T-helper 2 cell (primary cell): ENCODE measurements at regions not wholly inside any gene's neighbourhood (a gene's known extent, or its start where the extent isn't known, plus 50 kb on each side); places are given as distances from the start of the nearest gene placed in this dataset.

ENCODE experiments used
- DNase-seq, 5 experiments: peaks; one replicate each; pipeline versions ENCODE4 v3.0.0 to v3.0.0-alpha.2; 2012 to 2022

GRCh38 chr5:174191850-174192655 lies 146.5 kb downstream of the NSG2 start:
- no peak for DNase-seq

GRCh38 chr5:174192901-174193300 lies 147.4 kb downstream of the NSG2 start:
- DNase-seq, result no peak

- no peak for DNase-seq
Observed at GRCh38 chr5:174195517-174195916, 150.0 kb downstream of the NSG2 start.

DNA sequence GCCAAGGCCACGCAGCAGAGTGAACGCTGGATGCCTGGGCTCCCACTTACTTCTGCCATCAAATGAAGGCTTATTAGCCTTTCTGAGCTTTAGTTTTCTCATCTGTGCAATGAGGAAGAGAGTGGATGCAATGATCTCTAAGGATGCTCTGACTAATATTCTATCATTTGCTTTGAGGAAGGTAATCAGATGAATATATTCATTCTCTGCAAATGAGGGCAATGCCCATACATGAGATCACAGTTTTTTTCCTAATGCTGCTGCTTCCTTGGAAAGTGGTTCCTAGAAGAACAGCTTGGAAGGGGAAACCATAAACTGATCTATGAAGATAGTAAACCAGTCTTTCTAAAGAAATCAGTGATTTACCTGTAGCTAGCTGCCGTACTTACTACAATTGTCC lies 152.4 kb downstream of the NSG2 start:
- no peak for DNase-seq

- no peak for DNase-seq
Observed at GRCh38 chr5:174198541-174198940, 153.0 kb downstream of the NSG2 start.

DNA sequence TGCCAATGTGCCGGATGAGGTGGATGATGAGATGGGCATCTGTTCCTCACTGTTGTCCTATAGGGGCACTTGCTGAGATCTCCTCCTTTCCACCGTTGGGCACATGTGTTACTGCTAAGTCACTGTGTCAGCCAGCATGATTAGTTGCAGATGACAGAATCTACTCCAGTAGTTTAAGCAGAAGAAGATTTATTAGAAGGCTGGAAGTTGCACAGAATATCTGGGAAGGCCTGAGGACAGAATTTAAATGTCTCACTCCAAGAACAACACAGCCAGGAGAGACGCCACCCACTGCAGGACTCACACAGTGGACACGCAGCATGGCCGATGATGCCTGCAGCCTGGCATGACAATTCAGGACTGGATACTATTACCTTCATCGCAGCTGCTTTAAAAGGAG lies 157.5 kb downstream of the NSG2 start:
- DNase-seq, result no peak

- no peak for DNase-seq
Observed at GRCh38 chr5:174204535-174205313, 159.2 kb downstream of the NSG2 start.

DNA sequence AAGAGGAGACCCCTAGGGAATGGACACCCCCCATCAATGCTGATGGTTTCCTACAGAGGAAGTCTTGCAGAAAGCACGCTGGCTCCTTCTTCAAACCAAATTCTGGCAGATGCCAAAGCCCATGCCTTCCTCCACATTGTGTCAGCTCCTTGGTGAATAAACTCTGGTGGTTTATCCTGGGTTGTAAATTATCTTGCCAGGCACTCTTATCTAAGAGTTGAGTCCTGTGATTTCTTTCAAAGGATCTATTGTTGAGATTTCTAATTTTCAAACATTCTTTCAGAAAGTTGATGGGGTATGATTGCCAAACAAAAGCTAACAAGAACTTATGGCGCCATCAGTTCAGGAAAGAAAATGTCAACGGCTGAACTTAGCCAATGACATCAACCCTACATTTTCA lies 160.4 kb downstream of the NSG2 start:
- DNase-seq, result no peak

DNA sequence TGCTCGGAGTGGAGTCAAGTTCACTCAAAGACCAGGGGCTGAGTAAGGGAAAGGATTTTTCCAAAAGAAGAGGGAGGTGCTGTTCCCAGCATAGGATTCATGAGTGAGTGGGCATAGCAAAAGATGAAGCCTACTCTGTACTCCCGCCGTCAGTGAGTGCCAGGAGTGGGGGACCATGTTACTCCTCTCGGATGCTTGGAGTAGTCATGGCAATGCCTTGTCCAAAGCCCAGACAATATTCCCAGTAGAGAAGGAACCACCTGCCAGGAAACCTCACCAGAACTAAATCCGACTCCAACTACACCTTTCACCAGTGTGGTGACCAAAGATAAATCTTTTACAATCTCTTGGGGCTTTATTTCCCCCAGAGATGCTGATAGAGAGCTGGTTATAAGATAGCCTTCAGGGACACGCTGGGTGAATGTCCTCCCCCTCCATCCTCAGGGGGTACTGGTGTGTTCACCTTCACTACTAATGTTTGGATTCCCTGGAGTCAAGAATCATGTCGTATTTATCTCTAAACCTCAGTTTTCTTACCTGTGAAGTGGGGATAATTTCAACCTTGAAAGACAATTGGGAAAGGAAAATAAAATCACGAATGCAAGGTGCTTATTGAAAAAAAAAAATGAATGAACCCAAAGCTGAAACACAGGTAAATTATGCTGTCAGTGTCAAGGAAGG lies 165.2 kb downstream of the NSG2 start:
- no peak for DNase-seq

- no peak for DNase-seq
Observed at GRCh38 chr5:174211277-174211626, 165.7 kb downstream of the NSG2 start.

DNA sequence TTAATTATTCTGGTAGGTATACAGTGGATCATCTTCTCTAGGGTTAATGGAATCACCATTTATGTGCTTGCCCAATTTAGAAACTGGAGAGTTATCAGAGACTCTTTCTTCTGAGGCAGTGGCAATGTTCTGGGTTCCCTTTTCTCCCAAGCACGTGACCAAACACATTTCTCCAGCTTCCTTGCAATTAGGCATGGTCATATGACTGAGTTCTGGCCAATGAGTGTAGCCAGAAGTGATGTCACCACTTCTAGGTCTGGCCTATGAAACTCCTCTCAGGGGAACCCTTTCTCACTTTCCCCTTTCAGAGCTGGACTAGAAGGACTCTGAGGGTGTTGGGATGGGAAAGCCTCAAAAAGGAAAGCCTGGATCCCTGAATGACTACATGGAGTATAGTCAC lies 172.0 kb downstream of the NSG2 start:
- no peak for DNase-seq

- no peak for DNase-seq
Observed at GRCh38 chr5:174218162-174218561, 172.7 kb downstream of the NSG2 start.

DNA sequence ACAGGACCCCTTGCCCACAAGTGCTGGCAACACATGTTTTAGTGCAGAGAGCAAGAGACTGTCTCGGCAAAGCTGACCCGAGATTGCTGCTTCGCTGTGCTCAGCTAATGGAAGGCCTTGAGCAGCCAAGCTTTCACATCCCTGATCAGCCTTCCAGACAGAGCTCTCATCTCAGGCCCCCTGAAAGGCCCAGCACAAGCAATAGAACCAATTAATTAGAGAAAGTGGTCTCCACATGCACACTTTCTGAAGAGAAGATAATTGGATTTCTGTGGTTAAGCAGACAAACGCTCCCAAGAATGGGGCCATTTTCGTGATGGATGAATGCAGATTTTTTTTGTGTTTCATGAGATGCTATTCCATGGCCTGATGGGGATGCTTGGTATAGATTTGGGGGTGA lies 174.9 kb downstream of the NSG2 start:
- no peak for DNase-seq

- DNase-seq, result no peak
Observed at GRCh38 chr5:174221436-174221835, 175.9 kb downstream of the NSG2 start.

DNA sequence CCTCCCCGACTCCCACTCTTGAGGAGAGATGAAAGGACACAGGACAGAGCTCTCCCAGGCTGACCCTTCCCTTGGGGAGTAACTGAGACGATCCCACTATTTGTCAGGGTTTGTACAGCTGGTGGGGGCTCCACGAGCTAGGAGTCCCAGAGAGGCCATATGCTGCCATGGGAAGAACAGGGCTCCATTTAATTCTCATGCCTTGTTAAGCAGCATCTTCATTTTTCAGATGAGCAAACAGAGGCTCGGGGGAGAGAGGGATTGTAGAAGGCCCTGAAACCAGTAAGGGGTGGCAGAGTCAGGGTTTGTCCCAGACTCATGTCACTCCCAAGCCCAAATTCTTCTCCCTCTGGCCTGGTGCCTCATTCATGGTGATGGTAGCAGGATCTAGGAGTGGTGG lies 176.4 kb downstream of the NSG2 start:
- DNase-seq, result no peak

DNA sequence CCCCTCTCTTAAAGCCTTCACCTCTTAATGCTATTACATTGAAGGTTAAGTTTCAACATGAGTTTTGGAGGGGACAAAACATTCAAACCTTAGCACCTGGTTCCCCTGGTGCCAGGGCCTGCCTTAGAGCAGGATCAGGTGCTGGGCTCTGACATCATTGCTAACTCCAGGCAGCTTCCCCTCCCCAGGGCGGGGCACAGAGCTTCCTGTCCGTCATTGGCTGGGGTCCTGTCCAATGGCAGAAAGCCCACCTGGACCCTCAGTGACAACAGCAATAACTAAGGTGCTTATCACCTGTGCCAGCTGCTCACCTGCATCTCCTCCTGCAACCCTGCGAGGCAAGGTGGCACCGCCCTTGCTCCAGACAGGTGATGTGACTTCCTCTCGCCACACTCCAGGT lies 177.4 kb downstream of the NSG2 start:
- DNase-seq, result no peak

- DNase-seq, result no peak
Observed at GRCh38 chr5:174223355-174223754, 177.8 kb downstream of the NSG2 start.

DNA sequence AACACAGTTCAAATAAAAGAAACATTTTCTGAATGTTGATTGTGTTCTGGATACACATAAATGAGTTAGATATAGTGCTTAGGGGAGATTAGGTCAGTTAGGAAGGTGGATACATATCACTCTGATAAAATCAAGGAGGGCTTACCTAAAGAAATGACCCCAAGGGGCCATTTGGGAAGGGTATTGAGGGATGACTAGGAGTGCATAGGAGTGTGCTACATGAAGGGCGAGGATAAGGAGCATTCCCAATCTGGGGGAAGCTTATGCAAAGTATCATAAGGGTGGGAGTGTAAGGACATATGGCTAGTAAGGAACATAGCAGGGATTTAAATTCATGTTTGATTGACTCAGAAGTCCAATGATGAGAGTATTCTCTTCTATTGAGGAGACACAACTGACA lies 183.6 kb downstream of the NSG2 start:
- no peak for DNase-seq

DNA sequence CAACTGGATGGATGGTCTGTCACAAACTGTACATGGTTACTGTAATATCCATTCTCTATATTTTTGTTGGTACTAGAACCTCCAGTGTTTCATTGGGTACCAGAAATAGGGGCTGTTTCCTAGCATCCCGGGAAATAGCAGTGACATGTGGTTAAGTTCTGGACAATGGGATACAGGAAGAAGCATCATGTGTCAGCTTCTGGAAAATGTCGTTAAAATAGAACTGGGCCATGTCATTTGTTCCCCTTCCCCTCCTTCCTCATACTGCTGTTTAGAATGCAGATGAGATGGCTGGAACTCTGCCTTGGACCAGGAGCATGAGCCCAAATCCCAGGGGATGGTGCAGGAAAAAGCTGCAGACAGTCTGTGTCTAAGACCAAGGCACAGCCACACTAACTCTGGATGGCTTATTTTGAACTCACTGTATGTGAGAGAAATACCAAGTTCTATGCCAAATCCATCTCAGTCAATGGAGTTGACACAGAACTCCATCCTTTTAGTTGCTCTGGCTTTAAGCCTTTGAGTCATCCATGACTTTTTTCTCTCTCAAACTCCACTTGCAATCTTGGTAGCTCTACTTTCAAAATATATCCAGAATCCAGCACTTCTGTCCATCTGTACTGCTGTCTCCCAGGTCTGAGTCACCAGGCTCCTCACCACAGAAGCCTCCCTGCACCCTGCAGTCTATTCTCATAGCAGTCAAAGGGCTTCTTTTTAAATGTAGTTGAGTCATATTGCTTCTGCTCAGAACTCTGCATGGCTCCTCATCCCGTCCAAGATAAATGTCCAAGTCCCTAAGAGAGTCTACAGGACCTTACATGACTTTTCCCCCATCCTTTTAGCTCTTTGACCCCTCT lies 184.2 kb downstream of the NSG2 start:
- peak in 1 of 5 experiments; percentile 6 for DNase-seq

GRCh38 chr5:174231956-174232487 lies 186.5 kb downstream of the NSG2 start:
- no peak for DNase-seq

- no peak for DNase-seq
Observed at GRCh38 chr5:174234388-174234787, 188.9 kb downstream of the NSG2 start.

DNA sequence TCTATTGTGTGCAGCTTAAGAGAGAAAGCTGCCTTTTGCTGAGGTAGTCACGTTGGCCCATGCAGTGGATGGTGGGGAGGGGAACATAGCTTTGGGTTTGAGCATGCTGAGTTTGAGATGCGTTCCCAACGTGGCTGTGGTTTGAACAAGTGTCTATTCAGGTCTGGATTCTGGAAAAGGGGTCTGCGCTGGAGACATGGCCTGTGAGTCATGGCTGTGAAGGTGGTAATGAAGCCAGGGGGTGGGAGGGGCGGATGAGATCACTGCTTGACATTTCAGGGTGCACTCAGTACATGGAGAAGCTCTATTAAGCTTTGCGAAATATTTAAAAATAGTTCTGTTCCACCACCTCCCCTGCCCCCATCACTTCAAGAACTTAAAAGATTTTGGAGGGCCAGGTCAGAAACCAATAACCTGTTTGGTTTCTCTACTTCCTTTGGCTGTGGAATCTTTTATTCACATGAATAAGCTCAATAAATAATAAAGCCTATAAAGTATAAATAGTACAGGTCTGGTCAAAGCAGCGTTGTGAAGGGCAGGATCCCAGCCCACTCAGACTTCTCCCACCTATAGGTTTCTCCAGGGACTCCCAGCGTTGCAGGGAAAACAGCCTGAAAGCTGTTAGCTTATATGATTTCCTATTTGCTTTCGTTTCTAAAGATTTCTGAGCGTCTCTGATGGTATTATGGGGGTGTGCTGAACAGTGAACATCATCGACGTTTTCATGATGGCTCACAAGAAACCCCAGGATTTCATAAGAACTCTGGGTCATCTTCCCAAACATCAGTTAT lies 189.9 kb downstream of the NSG2 start:
- no peak for DNase-seq
